Upper lobe of right lung (tissue), 1 donor: ENCODE measurements at regions not wholly inside any gene's neighbourhood (a gene's known extent, or its start where the extent isn't known, plus 50 kb on each side); places are given as distances from the start of the nearest gene placed in this dataset.

Source experiments
- ATAC-seq: fragments of 200-7000 bp; cut with Tn5 transposase; one replicate; pipeline ENCODE4 v1.9.1; 2020; ENCODE audit warnings: mild to moderate bottlenecking, moderate library complexity
- DNase-seq: peaks from one replicate; pipeline ENCODE4 v3.0.0-alpha.2; 2020
- H3K27ac ChIP-seq: fragments of 200-600 bp; one replicate; pipeline ENCODE4 v1.8.0; 2022
- H3K27me3 ChIP-seq: fragments of 200-600 bp; one replicate; pipeline ENCODE4 v1.8.0; 2022; ENCODE audit warnings: mild to moderate bottlenecking
- H3K36me3 ChIP-seq: fragments of 200-600 bp; one replicate; pipeline ENCODE4 v1.8.0; 2022
- H3K4me1 ChIP-seq: fragments of 200-600 bp; one replicate; pipeline ENCODE4 v1.8.0; 2022
- H3K4me3 ChIP-seq: fragments of 200-600 bp; one replicate; pipeline ENCODE4 v1.8.0; 2022; ENCODE audit warnings: mild to moderate bottlenecking
- H3K9me3 ChIP-seq: fragments of 200-600 bp; one replicate; pipeline ENCODE4 v1.8.0; 2022
- intact Hi-C: fragments of 100-400 bp; cut with DNase I; formaldehyde crosslinking; loops from one replicate; pipeline ENCODE4 v1.11.0; 2022
- TF ChIP-seq, protein P1 (sequence below): fragments of 200-600 bp; IDR thresholded peaks from one replicate; pipeline ENCODE4 v1.8.0; 2022; ENCODE audit warnings: antibody characterized with exemption
- donor health status: DM: no; HTN: yes; CAD: no; lungs with severe emphysema.

DNA sequence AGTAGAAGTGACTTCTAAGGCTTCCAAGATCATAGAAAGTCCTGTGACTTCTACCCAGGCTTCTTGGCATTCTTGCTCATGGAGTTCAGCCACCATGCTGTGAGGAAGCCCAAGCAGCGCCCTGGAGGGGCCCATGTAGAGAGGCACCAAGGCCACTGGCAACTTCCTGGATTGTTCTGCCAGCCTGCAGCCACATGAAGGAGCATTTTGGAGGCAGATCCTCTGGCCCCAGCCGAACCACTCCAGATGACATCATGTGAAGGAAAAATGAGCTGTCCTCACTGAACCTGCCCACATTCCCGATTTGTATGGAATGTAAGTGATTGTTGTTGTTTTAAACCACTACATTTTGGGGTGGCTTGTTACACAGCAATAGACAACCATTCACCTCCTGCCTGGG lies 51.5 kb upstream of the MNX1 start:
- no peak for ATAC-seq
- no peak for DNase-seq
- H3K27ac ChIP-seq: no peak overlapping the region
- no peaks in the 10 kb centered on the region for H3K36me3 ChIP-seq
- intact Hi-C loops: no loop called here
- no peaks in the 10 kb centered on the region for H3K9me3 ChIP-seq
- no peaks in the 10 kb centered on the region for H3K4me1 ChIP-seq
- H3K27me3 ChIP-seq: no peaks in the 10 kb centered on the region
- TF ChIP-seq, protein P1, sequence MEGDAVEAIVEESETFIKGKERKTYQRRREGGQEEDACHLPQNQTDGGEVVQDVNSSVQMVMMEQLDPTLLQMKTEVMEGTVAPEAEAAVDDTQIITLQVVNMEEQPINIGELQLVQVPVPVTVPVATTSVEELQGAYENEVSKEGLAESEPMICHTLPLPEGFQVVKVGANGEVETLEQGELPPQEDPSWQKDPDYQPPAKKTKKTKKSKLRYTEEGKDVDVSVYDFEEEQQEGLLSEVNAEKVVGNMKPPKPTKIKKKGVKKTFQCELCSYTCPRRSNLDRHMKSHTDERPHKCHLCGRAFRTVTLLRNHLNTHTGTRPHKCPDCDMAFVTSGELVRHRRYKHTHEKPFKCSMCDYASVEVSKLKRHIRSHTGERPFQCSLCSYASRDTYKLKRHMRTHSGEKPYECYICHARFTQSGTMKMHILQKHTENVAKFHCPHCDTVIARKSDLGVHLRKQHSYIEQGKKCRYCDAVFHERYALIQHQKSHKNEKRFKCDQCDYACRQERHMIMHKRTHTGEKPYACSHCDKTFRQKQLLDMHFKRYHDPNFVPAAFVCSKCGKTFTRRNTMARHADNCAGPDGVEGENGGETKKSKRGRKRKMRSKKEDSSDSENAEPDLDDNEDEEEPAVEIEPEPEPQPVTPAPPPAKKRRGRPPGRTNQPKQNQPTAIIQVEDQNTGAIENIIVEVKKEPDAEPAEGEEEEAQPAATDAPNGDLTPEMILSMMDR: no peak
- no peak overlapping the region for H3K4me3 ChIP-seq

DNA sequence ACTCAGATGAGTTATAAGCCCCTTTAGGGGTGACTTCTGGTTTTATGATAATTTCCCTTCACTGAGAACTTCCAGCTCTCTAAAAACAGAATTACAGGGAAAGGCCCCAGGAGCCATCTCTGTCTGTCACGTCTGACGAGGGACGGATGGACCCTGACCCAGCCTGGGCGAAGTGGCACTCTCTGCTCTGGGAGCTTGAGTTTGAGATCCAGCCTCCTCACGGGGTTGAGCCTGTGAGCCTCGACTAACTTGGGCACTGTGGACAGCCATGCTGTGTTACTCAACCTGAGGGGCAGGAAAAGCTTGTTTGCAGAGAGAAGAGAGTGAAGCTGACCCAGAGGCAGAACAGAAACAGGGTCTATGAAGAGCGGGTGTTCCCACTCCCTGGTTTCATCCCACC lies 54.6 kb upstream of the MNX1 start:
- H3K4me1 ChIP-seq: no peaks in the 10 kb centered on the region
- no peaks in the 10 kb centered on the region for H3K36me3 ChIP-seq
- H3K27ac ChIP-seq: no peak overlapping the region
- no peak for ATAC-seq
- TF ChIP-seq, protein P1: no peak
- H3K9me3 ChIP-seq: no peaks in the 10 kb centered on the region
- no peak overlapping the region for H3K4me3 ChIP-seq
- peaks cover 5% of the 10 kb centered on the region for H3K27me3 ChIP-seq
- intact Hi-C loops: no loop called here
- no peak for DNase-seq

GRCh38 chr7:157072361-157072760 lies 61.9 kb upstream of the MNX1 start:
- TF ChIP-seq, protein P1: no peak
- Histone ChIP-seq H3K4me1 (no peaks in the 10 kb centered on the region), H3K27me3 (peaks cover 18% of the 10 kb centered on the region), H3K27ac (no peak overlapping the region), H3K4me3 (no peak overlapping the region), H3K9me3 (no peaks in the 10 kb centered on the region), H3K36me3 (no peaks in the 10 kb centered on the region)
- no peak for ATAC-seq
- DNase-seq: no peak
- intact Hi-C loops: no loop called here

DNA sequence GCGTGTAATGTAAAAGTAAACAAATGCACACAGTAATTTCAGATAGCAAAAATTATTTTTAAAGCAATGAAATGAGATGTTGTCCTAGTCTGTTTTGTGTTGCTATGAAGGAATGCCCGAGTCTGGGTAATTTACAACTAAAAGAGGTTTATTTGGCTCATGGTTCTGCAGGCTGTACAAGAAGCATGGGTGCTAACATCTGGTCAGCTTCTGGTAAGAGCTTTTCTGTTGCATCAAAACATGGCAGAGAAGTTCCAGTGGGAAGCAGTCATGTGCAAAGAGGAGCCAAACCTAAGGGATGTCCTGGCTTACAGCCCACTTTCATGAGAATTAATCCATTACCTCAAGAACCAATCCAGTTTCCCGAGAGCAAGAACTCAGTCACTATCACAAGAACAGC lies 62.9 kb upstream of the MNX1 start:
- H3K9me3 ChIP-seq: no peaks in the 10 kb centered on the region
- no peaks in the 10 kb centered on the region for H3K4me1 ChIP-seq
- TF ChIP-seq, protein P1: no peak
- intact Hi-C loops: no loop called here
- H3K27ac ChIP-seq: no peak overlapping the region
- peaks cover 21% of the 10 kb centered on the region for H3K27me3 ChIP-seq
- ATAC-seq (no peak), DNase-seq (no peak)
- H3K4me3 ChIP-seq: no peak overlapping the region
- no peaks in the 10 kb centered on the region for H3K36me3 ChIP-seq

GRCh38 chr7:157073949-157074624 lies 63.6 kb upstream of the MNX1 start:
- no peak overlapping the region for H3K27ac ChIP-seq
- intact Hi-C loops: no loop called here
- ATAC-seq: no peak
- no peak overlapping the region for H3K4me3 ChIP-seq
- TF ChIP-seq, protein P1: no peak
- no peaks in the 10 kb centered on the region for H3K36me3 ChIP-seq
- no peaks in the 10 kb centered on the region for H3K4me1 ChIP-seq
- no peaks in the 10 kb centered on the region for H3K9me3 ChIP-seq
- peak; percentile 20 for DNase-seq
- peaks cover 24% of the 10 kb centered on the region for H3K27me3 ChIP-seq

GRCh38 chr7:157076466-157076865 lies 62.3 kb upstream of the UBE3C start:
- H3K4me3 ChIP-seq: no peak overlapping the region
- ATAC-seq (no peak), DNase-seq (no peak)
- intact Hi-C loops: no loop called here
- TF ChIP-seq, protein P1: no peak
- no peaks in the 10 kb centered on the region for H3K4me1 ChIP-seq
- H3K36me3 ChIP-seq: no peaks in the 10 kb centered on the region
- H3K9me3 ChIP-seq: no peaks in the 10 kb centered on the region
- no peak overlapping the region for H3K27ac ChIP-seq
- peaks cover 32% of the 10 kb centered on the region for H3K27me3 ChIP-seq
